ENCODE measurements at regions not wholly inside any gene's neighbourhood (a gene's known extent, or its start where the extent isn't known, plus 50 kb on each side); places are given as distances from the start of the nearest gene placed in this dataset.

DNA sequence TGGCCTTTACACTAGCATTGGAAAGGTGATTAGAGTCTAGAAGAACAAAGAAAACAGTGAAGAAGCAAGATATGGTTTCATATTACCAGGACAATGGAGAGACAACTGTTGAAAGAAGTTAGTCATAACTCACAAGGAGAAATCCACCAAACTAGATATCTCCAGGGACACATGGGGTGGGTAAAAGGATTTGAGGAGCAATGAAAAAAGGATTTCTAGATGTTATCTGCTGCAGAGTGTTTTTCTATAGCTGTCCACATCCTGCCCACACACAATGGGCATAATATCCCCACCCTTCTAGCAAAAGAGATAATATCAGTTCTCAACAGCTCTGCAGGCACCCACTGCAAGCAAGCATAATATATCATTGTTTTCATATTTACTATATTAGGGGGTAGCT, 303.1 kb downstream of the HAO1 start:
- TF ChIP-seq, protein P1, sequence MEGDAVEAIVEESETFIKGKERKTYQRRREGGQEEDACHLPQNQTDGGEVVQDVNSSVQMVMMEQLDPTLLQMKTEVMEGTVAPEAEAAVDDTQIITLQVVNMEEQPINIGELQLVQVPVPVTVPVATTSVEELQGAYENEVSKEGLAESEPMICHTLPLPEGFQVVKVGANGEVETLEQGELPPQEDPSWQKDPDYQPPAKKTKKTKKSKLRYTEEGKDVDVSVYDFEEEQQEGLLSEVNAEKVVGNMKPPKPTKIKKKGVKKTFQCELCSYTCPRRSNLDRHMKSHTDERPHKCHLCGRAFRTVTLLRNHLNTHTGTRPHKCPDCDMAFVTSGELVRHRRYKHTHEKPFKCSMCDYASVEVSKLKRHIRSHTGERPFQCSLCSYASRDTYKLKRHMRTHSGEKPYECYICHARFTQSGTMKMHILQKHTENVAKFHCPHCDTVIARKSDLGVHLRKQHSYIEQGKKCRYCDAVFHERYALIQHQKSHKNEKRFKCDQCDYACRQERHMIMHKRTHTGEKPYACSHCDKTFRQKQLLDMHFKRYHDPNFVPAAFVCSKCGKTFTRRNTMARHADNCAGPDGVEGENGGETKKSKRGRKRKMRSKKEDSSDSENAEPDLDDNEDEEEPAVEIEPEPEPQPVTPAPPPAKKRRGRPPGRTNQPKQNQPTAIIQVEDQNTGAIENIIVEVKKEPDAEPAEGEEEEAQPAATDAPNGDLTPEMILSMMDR (conservative IDR thresholded peaks at IDR 0.05) = no peak

GRCh38 chr20:7650086-7650879, 290.0 kb downstream of the HAO1 start:
- TF ChIP-seq, protein P1 (conservative IDR thresholded peaks at IDR 0.05) = no peak
- TF ChIP-seq ZFX (IDR thresholded peaks at IDR 0.05) = no peak
- no peak overlapping the region for H3K27ac ChIP-seq

More for the DNA sequence above, 303.1 kb downstream of the HAO1 start:
- H3K27ac ChIP-seq = no peak overlapping the region

GRCh38 chr20:7654231-7654630, 286.0 kb downstream of the HAO1 start:
- H3K27ac ChIP-seq = no peak overlapping the region
- TF ChIP-seq, protein P1 (conservative IDR thresholded peaks at IDR 0.05) = no peak
- no peak for TF ChIP-seq ZFX (IDR thresholded peaks at IDR 0.05)

DNA sequence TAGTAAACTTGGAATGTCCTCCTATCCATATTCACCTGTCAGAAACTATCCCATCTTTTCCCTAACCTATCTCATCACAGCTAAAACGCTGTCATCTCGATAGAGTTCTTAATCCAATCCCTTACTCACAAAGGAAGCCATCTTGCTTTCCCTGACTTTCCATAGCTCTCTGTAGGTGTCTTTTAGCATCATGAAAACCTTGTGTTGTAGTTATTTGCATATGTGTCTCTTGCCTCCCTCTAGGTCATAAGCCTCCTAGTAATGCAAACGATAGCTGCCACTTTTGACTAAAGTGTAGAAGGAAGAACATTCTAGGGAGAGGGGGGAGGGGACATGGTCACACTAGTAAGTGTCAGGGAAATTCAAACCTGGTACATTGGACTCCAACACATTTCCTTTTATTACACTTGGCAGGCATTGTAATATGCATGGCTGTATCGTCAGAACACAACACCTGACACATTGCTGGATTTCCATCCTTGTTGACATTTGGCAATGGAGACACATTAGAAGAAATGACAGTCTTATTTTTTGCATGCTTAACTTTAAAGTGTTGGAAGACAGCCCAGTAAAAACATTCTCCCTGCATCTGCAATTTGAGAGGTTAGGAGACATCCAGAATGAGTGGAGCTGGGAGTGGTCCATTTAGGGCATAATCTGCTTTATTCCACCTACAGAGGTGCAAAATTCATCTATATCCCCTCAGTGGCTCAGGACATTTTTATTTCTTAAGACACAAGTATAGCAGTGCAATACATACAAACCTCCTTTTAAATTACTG, 283.4 kb downstream of the HAO1 start:
- no peak for TF ChIP-seq ZFX (IDR thresholded peaks at IDR 0.05)
- no peak overlapping the region for H3K27ac ChIP-seq

GRCh38 chr20:7657569-7657968, 282.7 kb downstream of the HAO1 start:
- H3K27ac ChIP-seq = no peak overlapping the region
- TF ChIP-seq ZFX (IDR thresholded peaks at IDR 0.05) = no peak
- TF ChIP-seq, protein P1 (conservative IDR thresholded peaks at IDR 0.05) = no peak

- TF ChIP-seq ZFX (IDR thresholded peaks at IDR 0.05) = no peak
- TF ChIP-seq, protein P1 (conservative IDR thresholded peaks at IDR 0.05) = no peak
- H3K27ac ChIP-seq = no peak overlapping the region
Measured at GRCh38 chr20:7660165-7660564, 280.1 kb downstream of the HAO1 start.

DNA sequence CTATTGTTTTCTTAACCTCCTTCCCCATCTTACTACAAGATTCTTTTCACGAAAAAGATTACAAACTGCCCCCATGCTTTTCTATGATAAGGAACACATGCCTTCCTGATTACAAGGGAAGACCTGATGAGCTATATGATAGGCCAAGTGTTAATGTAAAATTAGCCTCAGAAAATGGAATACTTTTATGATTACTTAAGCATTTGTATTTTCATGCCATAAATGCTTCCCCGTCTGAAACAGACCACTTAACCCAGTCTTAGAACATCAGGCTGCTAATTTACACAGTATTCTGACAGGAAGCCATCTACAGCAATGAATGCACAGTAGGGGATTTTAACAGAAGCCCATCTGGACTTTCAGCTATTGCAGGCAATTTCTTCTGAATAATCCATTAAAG, 274.9 kb downstream of the HAO1 start:
- TF ChIP-seq ZFX (IDR thresholded peaks at IDR 0.05) = no peak
- TF ChIP-seq, protein P1 (conservative IDR thresholded peaks at IDR 0.05) = no peak
- no peak overlapping the region for H3K27ac ChIP-seq
